SHP77 (cell line): ENCODE measurements at regions not wholly inside any gene's neighbourhood (a gene's known extent, or its start where the extent isn't known, plus 50 kb on each side); places are given as distances from the start of the nearest gene placed in this dataset.

Experiments
- DNase-seq, 2 experiments: peaks; one replicate each; lab custom pipeline; 2025; lab: John Stamatoyannopoulos, UW

GRCh38 chr17:79473111-79473875 is 137.6 kb downstream of the RBFOX3 start:
- no peak for DNase-seq

DNA sequence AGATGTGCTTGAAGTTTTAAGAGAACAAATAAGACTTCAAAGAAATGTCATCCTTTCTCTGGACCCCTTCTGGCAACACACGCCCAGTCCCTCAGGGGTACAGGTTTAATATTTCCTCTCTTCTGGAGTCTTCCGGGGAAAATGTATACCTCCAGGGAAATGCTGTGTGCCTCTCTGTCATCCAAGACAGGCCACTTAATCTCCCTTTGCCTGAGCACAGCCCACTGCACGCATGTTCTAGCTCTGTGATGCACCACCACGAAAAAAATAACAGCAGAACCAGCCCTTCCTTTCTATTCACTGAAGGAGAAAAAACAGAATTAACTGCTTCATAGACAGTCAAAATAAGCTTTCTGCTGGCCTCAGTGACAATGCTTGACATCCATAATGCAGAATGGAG is 140.1 kb downstream of the RBFOX3 start:
- DNase-seq = no peak

- DNase-seq = no peak
Observed at GRCh38 chr17:79469646-79470045, 141.2 kb downstream of the RBFOX3 start.

DNA sequence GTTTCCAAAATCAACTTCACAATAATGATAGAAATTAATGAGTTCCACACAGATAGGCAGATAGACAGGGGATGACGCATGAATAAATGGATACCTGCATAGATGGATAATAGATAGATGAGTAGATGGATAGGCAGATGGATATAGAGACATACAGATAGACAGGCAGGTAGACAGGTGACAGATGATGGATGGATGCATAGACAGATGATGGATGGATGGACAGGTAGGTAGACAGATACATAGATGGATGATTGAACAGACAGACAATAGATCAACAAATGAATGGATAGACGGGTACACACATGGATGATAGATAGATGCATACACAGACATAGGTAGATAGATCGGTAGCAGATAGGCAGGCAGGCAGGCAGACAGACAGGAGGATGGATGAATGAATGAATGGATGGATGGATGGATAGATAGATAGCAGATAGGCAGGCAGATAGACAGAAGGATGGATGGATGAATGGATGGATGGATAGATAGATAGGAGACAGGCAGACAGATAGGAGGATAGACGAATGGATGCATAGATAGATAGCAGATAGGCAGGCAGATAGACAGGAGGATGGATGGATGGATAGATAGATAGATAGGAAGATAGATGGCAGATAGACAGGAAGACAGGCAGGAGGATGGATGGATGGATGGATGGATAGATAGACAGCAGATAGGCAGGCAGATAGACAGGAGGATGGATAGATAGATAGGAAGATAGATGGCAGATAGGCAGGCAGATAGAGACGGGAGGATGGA is 142.5 kb downstream of the RBFOX3 start:
- DNase-seq = no peak

- DNase-seq = no peak
Observed at GRCh38 chr17:79466562-79467350, 144.1 kb downstream of the RBFOX3 start.

GRCh38 chr17:79465681-79466025 is 145.2 kb downstream of the RBFOX3 start:
- DNase-seq = no peak

DNA sequence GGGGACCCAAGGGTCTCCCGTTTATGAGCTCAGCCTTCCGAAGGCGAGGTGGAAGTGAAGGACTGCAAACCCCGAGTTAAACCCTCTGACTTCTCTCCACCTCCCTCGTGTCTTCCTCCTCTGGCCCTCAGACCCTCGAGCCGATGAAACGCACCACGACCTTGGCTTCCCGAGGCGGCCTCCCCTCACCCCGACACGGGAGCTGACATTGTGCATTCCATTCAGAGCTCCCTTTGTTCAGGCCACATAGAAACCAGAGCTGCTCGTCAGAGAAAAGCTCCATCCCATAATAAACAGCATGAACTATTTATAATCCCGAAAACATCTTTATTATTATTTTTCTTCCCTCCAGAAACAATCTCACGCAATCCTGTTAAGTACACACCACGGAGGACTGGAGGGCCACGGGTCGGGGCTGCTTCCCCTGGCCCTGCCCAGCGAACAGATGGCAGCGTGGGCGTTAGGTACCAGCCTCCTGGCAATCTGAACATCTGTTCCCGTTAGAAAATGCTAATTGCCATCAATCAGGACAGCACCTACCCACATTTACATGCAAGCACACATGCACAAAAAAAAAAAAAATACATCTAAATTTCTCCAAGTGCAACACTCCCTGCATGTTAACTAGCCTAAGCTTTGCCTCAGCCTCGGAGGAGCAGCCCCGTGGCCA is 145.7 kb downstream of the RBFOX3 start:
- DNase-seq = no peak

DNA sequence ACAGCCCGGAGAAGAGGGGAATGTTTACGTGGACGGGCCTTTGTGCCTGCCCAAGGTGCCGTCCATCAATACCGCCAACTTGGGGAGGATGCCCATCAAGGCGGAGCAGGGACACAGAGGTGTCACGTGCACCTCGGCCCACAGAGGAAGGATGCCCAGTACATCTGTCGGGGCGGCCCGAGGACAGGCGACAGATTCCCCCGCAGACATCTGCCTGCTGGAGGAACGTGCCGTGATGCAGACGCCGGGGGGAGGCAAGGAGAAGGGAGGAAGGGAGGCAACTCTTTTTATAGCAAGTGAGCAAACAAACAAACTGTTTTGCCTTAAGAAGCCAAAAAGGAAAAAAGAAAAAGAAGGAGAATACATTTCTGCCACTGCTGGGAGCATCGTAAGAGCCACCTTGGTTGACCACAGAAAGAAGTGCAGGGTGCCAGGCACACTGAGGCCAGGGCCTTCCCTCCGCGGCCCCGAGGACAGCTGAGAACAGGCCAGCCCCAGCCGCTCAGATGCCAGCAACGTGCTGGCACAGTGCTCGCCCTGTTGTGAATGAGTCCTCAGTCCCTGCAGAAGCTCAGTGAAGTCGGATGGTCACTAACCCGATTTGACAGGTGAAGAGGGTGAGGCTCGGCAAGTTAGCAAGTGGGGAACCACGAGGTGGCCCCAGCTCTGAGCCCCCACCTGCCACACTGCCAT is 146.4 kb downstream of the RBFOX3 start:
- no peak for DNase-seq

DNA sequence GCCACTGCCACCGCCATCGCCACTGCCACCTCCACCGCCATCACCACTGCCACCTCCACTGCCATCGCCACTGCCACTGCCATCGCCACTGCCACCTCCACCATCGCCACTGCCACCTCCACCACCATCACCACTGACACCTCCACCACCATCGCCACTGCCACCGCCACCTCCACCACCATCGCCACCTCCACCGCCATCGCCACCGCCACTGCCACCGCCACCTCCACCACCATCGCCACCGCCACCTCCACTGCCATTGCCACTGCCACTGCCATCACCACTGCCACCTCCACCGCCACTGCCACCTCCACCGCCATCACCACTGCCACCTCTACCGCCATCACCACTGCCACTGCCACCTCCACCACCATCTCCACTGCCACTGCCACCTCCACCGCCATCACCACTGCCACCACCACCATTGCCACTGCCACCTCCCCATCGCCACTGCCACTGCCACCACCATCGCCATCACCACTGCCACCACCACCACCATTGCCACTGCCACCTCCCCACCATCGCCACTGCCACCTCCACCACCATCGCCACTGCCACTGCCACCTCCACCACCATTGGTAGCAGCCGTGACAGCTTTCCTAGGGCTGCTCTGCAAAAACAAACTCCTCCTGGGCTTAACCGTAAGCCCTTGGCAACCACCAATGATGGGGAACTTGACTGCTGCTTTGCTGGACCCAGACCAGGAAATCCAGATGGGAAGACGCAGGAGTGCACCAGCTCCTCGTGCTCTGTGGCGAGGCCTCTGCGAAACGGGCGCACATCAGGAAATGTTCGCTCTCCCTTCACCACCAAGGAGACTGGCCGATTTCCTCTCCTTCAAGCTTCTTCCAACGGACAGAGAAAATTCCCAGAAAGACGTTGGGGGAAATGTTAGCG is 147.2 kb downstream of the RBFOX3 start:
- DNase-seq = no peak

- DNase-seq = no peak
Observed at GRCh38 chr17:79461041-79461440, 149.8 kb downstream of the RBFOX3 start.

DNA sequence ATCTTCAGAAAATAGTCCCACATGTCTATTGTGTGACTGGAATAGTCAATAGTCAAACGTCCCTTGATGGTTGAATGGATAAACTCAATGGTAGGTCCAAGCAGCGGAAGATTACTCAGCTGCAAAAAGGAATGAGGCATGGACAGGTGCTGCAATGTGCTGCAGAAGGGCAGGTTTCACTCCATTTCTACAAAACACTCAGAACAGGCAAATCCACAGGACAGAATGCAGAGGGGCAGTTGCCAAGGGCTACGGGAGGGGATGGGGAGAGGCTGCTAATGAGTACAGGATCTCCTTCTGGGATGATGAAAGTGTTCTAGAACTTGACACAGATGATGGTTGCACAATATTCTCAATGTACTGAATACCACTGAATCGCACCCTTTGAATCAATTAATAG is 151.0 kb downstream of the RBFOX3 start:
- no peak for DNase-seq

DNA sequence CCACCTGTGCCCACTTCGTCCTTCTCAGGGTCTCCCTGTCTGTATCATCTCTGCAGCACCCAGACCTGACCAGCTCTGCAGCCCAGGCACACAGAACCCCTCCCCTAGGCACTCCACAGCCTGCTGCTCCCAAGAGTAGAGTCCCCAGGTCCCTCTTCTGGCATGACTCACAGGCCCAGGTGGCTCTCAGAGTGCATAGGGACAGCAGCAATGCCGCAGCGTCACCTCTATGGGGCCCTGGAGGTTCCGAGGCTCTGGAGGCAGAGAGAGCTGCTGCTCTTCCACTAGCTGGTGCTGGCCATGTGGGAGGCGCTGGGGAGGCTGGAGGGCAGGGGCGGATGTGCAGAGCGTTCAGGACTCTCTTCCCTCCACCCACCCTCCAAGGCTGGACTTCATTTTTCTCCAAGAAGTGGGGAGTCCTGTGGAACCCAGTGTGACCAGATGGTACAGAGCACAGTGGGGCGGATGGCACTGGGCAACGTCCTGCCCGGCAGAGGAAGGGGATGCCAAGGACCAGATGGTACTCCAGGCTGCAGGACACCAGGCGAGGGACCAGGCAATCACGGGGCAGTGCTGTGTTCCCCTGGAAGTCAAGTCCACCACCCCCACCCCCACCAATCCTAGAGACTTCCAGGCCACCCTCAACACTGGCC is 151.7 kb downstream of the RBFOX3 start:
- peak in 1 of 2 experiments; percentile 8 for DNase-seq

DNA sequence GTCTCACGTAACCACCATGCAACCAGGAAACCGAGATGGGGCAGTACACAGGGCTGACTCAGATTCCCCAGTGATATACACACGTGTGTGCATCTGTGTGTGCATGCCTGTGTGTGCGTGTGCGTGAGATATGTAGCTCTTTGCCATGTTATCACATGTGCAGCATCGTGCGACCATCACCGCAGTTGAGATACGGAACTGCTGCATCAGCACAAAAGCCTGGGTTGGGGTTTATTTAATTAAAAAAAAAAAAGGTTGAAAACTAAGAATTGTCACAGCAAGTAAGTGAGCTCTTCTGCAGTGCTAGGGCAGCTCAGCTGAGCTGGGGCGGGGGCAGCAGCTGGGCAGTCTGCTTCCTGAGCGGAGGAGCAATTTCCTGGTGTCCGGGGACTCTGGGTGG is 152.5 kb downstream of the RBFOX3 start:
- no peak for DNase-seq

GRCh38 chr17:79457889-79458288 is 153.0 kb downstream of the RBFOX3 start:
- DNase-seq = no peak

- no peak for DNase-seq
Observed at GRCh38 chr17:79457376-79457775, 153.5 kb downstream of the RBFOX3 start.

DNA sequence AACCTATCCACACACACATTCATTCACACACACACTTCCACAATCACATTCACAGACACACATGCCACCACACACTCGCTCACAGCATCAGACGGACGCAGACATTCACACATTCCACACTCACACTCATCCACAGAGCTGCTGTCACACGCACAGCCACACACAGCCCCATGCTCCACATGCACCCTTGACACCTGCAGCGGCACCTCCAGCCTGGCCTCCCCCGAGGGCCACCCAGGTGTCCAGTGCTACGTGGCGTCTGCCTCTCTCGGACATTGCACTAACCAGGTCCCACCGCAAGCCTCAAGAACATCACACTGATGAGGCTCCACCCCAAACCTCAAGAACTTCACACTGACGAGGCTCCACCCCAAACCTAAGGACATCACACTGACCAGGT is 155.2 kb downstream of the RBFOX3 start:
- no peak for DNase-seq

DNA sequence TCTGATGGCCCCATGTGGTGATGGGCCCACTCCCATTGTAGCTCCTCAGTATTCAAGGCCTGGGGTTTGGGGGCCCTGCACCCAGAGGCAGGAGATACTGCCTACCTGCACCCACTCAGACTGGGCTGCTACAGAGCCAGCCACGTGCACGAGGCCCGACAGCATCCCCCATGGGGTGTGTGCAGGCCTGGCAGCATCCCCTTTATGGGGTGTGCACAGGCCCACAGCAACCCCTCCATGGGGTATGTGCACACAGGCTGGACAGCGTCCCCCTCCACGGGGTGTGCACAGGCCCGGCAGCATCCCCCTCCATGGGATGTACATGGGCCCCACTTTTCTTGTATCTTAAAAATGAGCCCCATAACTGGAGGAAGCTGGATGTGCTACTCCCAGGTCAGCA is 156.0 kb downstream of the RBFOX3 start:
- DNase-seq = no peak

DNA sequence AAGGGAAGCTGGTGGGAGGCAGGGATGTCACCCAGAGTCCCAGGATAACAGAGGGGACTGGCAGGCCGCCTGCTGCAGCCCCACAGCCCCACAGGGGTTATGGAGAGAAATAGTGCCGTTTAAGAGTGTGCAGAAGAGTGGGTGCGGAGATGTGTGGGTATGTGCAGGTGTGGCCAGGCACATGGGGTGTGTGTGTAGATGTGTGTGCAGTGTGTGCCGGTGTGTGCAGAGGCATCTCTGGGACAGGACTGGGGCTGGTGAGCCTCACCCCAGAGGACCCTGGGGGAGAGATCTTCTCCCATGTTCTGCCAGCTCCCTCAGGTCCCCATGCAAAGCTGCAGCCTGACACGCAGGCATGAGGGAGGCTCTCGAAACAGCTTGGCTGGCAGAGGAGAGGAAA is 157.4 kb downstream of the RBFOX3 start:
- no peak for DNase-seq

DNA sequence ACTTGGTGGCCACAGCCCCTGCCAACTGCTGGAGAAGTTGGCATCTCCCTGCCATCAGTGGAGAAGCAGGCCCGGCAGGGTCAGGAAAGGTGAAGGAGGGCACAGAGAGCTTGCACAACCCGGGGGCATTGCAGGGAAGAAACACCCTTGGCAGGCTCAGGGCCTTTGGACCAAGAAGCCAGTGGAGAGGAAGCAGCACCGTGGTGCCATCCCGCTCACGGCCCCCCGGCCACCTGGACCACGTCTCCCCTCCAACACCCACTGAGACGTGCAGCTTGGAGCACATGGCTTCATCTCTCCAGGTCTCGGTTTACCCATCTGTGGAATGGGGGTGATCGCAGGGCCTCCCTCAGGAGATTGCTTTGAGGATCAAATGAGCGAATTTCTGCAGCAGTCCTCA is 158.1 kb downstream of the RBFOX3 start:
- no peak for DNase-seq

DNA sequence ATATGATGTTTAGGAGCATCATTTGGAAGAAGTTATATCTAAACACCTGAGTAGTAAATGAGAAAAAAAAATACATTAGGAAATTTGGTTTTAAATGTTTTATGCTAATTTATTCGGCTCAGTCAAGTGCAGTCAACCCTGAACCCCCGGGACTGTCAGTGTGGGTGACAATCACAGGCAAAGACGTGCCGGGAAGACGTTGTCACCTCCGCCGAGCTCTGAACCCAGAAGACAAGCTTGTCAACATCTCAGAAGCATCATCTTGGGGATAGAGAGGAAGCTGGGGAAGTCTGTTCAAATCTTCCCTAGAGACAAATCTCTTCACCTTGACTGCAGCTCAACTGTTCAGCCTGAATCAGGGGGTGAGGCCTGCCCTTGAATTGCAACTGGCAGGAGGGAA is 159.7 kb downstream of the RBFOX3 start:
- no peak for DNase-seq
